GM12878 (cell line): ENCODE measurements at regions not wholly inside any gene's neighbourhood (a gene's known extent, or its start where the extent isn't known, plus 50 kb on each side); places are given as distances from the start of the nearest gene placed in this dataset.

Experiments
- ATAC-seq: fragments of 200-7000 bp; cut with Tn5 transposase; 3 replicates; pipeline ENCODE4 v1.9.1; 2020; ENCODE audit warnings: mild to moderate bottlenecking, moderate library complexity
- BruUV-seq: library from RNA; stranded (reverse); fragments of 400-500 nt; replicated peaks from 2 replicates; lab custom pipeline; 2021; lab: Mats Ljungman, UMichigan
- CTCF ChIA-PET: fragments of 300-600 bp; sonication (Branson Sonifier 250); formaldehyde crosslinking; extraction: SDS; loops from one replicate; lab custom pipeline; 2021; ENCODE audit warnings: inconsistent platforms; lab: Yijun Ruan, JAX
- POLR2A ChIA-PET: fragments of 350-600 bp; formaldehyde crosslinking; extraction: SDS; loops from one replicate; lab custom pipeline; 2021; ENCODE audit warnings: inconsistent platforms; lab: Charles Lee
- RAD21 ChIA-PET: fragments of 300-600 bp; sonication (Branson Sonifier 250); formaldehyde crosslinking; loops from one replicate; lab custom pipeline; 2023; ENCODE audit warnings: antibody characterized with exemption; ENCODE audit not compliant: unreplicated experiment; lab: Charles Lee
- SMC1A ChIA-PET: fragments of 300-600 bp; sonication (Branson Sonifier 250); formaldehyde crosslinking; loops from one replicate; lab custom pipeline; 2023; ENCODE audit not compliant: unreplicated experiment, uncharacterized antibody; lab: Charles Lee
- DNase-seq: peaks from one replicate; pipeline ENCODE4 v3.0.0-alpha.2; 2011; ENCODE audit warnings: low read depth, low spot score
- FAIRE-seq: peaks from 3 replicates; lab custom pipeline; 2011; peaks lifted over from hg19 to GRCh38; lab: Jason Lieb, UNC
- H2AFZ ChIP-seq: 2 replicates; pipeline ENCODE4 v1.6.0; 2011; ENCODE audit warnings: low read depth, low read length, control low read depth; ENCODE audit not compliant: control insufficient read depth
- H3K27ac ChIP-seq: 2 replicates; pipeline ENCODE4 v1.5.1; 2011; ENCODE audit warnings: control low read depth; ENCODE audit not compliant: control insufficient read depth, insufficient read depth
- H3K27me3 ChIP-seq, 2 experiments: replicated peaks in 1 of 2; 2 replicates each; pipeline versions ENCODE4 v1.6.0 to v1.6.1; 2011; ENCODE audit warnings: low read length in 1 of 2; ENCODE audit not compliant: control insufficient read depth in 2 of 2, insufficient read depth in 2 of 2
- H3K36me3 ChIP-seq, 2 experiments: 2 replicates each; pipeline ENCODE4 v1.5.1; 2011; ENCODE audit warnings: low read length in 1 of 2; ENCODE audit not compliant: control insufficient read depth in 2 of 2, insufficient read depth in 2 of 2
- H3K4me1 ChIP-seq: 2 replicates; pipeline ENCODE4 v1.6.1; 2011; ENCODE audit warnings: mild to moderate bottlenecking, low read length, moderate library complexity, mixed read lengths; ENCODE audit not compliant: control insufficient read depth, insufficient read depth
- H3K4me2 ChIP-seq: 2 replicates; pipeline ENCODE4 v1.6.0; 2011; ENCODE audit warnings: control low read depth; ENCODE audit not compliant: control insufficient read depth, insufficient read depth
- H3K4me3 ChIP-seq: fragments of 200-600 bp; sonication (generic); 2 replicates; pipeline ENCODE4 v1.5.1; 2016
- H3K79me2 ChIP-seq: 2 replicates; pipeline ENCODE4 v1.6.0; 2011; ENCODE audit warnings: low read length; ENCODE audit not compliant: control insufficient read depth, insufficient read depth
- H3K9ac ChIP-seq: 2 replicates; pipeline ENCODE4 v1.8.0; 2011; ENCODE audit warnings: low read length, control low read depth, mixed read lengths; ENCODE audit not compliant: control insufficient read depth, insufficient read depth
- H3K9me3 ChIP-seq: replicated peaks from 3 replicates; pipeline ENCODE4 v1.5.1; 2011; ENCODE audit warnings: mild to moderate bottlenecking, low read length; ENCODE audit not compliant: control insufficient read depth, insufficient read depth
- H4K20me1 ChIP-seq: 2 replicates; pipeline ENCODE4 v1.6.0; 2011; ENCODE audit not compliant: control insufficient read depth, insufficient read depth
- SMAD1 ChIP-seq: fragments of 450-650 bp; IDR thresholded peaks from 2 replicates; pipeline ENCODE4 v1.6.1; 2018; ENCODE audit warnings: mild to moderate bottlenecking, low read depth; ENCODE audit not compliant: partially characterized antibody
- SPI1 ChIP-seq: IDR thresholded peaks from 2 replicates; pipeline ENCODE4 v1.6.1; 2011; ENCODE audit warnings: low read depth, mild to moderate bottlenecking, low read length, moderate library complexity, borderline replicate concordance; ENCODE audit not compliant: insufficient read depth
- WGBS: methylation state at CpG from one replicate; pipeline ENCODE4 v1.1.6; 2016; ENCODE audit warnings: low lambda C conversion rate; ENCODE audit not compliant: insufficient replicate concordance, insufficient coverage; ENCODE audit errors: missing lambda C conversion rate; 5-methylcytosine and 5-hydroxymethylcytosine counted together
- in situ Hi-C: fragments of 300-500 bp; cut with MboI; formaldehyde crosslinking; loops from 9 replicates; pipeline ENCODE4 v1.14.3; 2018; ENCODE audit warnings: mixed read lengths
- intact Hi-C: fragments of 100-400 bp; cut with micrococcal nuclease; formaldehyde crosslinking; loops from one replicate; pipeline ENCODE4 v1.14.2; 2022; ENCODE audit not compliant: unreplicated experiment
- TF ChIP-seq, protein P1 (sequence below): IDR thresholded peaks from 2 replicates; pipeline ENCODE4 v1.6.1; 2012; ENCODE audit warnings: mild to moderate bottlenecking, low read depth, low read length
- TF ChIP-seq, protein P2 (sequence below): fragments of 450-650 bp; IDR thresholded peaks from 2 replicates; pipeline ENCODE4 v1.6.1; 2017; ENCODE audit warnings: mild to moderate bottlenecking, moderate library complexity
- TF ChIP-seq, protein P3 (sequence below): fragments of 450-650 bp; IDR thresholded peaks from 2 replicates; pipeline ENCODE4 v1.6.1; 2018; ENCODE audit warnings: mild to moderate bottlenecking, low read depth, moderate library complexity; ENCODE audit not compliant: partially characterized antibody
- TF ChIP-seq, protein P4 (sequence below): fragments of 450-650 bp; IDR thresholded peaks from 2 replicates; pipeline ENCODE4 v1.6.1; 2016; ENCODE audit warnings: mild to moderate bottlenecking
- TF ChIP-seq, protein P5 (sequence below): fragments of 450-650 bp; IDR thresholded peaks from 2 replicates; pipeline ENCODE4 v1.6.1; 2017; ENCODE audit warnings: mild to moderate bottlenecking, low read depth, inconsistent platforms; ENCODE audit not compliant: poor library complexity, severe bottlenecking

DNA sequence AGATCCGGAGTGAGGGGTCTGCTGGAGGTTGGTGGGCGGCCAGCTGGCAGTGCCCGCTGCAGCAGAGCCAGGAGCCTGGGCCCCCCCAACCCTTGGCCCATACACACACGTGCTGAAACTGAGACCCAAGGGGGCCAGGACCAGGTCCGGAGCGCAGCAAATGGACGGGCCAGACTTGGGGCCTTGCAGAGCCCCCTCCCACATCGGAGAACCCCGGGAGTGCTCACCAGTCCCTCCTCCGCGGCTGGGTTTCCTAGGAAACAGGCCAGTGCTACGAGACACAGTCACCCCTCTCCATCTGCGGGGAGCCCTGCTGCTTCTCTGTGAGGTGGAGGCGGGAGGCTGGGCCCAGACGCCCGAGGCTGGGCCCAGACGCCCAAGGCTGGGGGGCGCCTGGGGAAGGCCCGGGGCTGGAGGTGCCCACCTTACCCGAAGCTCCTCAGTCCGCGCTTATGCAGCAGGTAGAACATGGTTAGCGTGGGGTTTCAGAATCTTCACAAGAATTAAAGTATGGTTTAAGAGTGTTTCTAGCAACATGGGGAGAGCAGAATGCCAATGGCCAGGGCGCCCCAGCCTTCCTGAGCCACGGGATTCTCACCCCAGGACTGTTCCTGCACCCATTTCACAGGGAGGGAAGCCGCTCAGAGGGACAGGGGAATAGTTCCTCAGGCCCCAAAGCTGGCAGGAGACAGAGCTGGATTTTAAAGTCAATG lies 135.0 kb upstream of the PRR20G start:
- no peaks in the 10 kb centered on the region for H3K36me3 ChIP-seq
- ChIA-PET SMC1A (no interaction called here), POLR2A (no interaction called here), CTCF (interaction anchor here (1.5 kb wide), 1 partner anchor 9 kb away, joined by 3 read pairs; no protein-coding TSS in a partner anchor), RAD21 (no interaction called here)
- in situ Hi-C loops, result no loop called here
- no peaks in the 10 kb centered on the region for H3K9me3 ChIP-seq
- ATAC-seq (no peak), FAIRE-seq (no peak), DNase-seq (no peak)
- H3K27me3 ChIP-seq, result peaks cover 7 to 8% of the 10 kb centered on the region in 2 experiments; a peak in 3 of 4 replicates
- no peaks in the 10 kb centered on the region; the same call in 1 of the 2 replicates for H4K20me1 ChIP-seq
- no peak overlapping the region for H3K4me2 ChIP-seq
- H3K9ac ChIP-seq, result no peak overlapping the region
- no peaks in the 10 kb centered on the region for H3K79me2 ChIP-seq
- H3K4me3 ChIP-seq, result no peak overlapping the region
- H3K4me1 ChIP-seq, result no peaks in the 10 kb centered on the region
- H3K27ac ChIP-seq, result no peak overlapping the region
- BruUV-seq, result no TSS peak
- intact Hi-C loops, result no loop called here
- WGBS, result 23% methylated on average over 26 of the region's 26 CpGs
- H2AFZ ChIP-seq, result no peak overlapping the region
- TF ChIP-seq, protein P1, sequence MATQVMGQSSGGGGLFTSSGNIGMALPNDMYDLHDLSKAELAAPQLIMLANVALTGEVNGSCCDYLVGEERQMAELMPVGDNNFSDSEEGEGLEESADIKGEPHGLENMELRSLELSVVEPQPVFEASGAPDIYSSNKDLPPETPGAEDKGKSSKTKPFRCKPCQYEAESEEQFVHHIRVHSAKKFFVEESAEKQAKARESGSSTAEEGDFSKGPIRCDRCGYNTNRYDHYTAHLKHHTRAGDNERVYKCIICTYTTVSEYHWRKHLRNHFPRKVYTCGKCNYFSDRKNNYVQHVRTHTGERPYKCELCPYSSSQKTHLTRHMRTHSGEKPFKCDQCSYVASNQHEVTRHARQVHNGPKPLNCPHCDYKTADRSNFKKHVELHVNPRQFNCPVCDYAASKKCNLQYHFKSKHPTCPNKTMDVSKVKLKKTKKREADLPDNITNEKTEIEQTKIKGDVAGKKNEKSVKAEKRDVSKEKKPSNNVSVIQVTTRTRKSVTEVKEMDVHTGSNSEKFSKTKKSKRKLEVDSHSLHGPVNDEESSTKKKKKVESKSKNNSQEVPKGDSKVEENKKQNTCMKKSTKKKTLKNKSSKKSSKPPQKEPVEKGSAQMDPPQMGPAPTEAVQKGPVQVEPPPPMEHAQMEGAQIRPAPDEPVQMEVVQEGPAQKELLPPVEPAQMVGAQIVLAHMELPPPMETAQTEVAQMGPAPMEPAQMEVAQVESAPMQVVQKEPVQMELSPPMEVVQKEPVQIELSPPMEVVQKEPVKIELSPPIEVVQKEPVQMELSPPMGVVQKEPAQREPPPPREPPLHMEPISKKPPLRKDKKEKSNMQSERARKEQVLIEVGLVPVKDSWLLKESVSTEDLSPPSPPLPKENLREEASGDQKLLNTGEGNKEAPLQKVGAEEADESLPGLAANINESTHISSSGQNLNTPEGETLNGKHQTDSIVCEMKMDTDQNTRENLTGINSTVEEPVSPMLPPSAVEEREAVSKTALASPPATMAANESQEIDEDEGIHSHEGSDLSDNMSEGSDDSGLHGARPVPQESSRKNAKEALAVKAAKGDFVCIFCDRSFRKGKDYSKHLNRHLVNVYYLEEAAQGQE, result no peak
- TF ChIP-seq, protein P2, sequence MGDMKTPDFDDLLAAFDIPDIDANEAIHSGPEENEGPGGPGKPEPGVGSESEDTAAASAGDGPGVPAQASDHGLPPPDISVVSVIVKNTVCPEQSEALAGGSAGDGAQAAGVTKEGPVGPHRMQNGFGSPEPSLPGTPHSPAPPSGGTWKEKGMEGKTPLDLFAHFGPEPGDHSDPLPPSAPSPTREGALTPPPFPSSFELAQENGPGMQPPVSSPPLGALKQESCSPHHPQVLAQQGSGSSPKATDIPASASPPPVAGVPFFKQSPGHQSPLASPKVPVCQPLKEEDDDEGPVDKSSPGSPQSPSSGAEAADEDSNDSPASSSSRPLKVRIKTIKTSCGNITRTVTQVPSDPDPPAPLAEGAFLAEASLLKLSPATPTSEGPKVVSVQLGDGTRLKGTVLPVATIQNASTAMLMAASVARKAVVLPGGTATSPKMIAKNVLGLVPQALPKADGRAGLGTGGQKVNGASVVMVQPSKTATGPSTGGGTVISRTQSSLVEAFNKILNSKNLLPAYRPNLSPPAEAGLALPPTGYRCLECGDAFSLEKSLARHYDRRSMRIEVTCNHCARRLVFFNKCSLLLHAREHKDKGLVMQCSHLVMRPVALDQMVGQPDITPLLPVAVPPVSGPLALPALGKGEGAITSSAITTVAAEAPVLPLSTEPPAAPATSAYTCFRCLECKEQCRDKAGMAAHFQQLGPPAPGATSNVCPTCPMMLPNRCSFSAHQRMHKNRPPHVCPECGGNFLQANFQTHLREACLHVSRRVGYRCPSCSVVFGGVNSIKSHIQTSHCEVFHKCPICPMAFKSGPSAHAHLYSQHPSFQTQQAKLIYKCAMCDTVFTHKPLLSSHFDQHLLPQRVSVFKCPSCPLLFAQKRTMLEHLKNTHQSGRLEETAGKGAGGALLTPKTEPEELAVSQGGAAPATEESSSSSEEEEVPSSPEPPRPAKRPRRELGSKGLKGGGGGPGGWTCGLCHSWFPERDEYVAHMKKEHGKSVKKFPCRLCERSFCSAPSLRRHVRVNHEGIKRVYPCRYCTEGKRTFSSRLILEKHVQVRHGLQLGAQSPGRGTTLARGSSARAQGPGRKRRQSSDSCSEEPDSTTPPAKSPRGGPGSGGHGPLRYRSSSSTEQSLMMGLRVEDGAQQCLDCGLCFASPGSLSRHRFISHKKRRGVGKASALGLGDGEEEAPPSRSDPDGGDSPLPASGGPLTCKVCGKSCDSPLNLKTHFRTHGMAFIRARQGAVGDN, result no peak
- TF ChIP-seq, protein P3, sequence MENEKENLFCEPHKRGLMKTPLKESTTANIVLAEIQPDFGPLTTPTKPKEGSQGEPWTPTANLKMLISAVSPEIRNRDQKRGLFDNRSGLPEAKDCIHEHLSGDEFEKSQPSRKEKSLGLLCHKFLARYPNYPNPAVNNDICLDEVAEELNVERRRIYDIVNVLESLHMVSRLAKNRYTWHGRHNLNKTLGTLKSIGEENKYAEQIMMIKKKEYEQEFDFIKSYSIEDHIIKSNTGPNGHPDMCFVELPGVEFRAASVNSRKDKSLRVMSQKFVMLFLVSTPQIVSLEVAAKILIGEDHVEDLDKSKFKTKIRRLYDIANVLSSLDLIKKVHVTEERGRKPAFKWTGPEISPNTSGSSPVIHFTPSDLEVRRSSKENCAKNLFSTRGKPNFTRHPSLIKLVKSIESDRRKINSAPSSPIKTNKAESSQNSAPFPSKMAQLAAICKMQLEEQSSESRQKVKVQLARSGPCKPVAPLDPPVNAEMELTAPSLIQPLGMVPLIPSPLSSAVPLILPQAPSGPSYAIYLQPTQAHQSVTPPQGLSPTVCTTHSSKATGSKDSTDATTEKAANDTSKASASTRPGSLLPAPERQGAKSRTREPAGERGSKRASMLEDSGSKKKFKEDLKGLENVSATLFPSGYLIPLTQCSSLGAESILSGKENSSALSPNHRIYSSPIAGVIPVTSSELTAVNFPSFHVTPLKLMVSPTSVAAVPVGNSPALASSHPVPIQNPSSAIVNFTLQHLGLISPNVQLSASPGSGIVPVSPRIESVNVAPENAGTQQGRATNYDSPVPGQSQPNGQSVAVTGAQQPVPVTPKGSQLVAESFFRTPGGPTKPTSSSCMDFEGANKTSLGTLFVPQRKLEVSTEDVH, result no peak
- TF ChIP-seq SPI1, result no peak
- TF ChIP-seq, protein P4, sequence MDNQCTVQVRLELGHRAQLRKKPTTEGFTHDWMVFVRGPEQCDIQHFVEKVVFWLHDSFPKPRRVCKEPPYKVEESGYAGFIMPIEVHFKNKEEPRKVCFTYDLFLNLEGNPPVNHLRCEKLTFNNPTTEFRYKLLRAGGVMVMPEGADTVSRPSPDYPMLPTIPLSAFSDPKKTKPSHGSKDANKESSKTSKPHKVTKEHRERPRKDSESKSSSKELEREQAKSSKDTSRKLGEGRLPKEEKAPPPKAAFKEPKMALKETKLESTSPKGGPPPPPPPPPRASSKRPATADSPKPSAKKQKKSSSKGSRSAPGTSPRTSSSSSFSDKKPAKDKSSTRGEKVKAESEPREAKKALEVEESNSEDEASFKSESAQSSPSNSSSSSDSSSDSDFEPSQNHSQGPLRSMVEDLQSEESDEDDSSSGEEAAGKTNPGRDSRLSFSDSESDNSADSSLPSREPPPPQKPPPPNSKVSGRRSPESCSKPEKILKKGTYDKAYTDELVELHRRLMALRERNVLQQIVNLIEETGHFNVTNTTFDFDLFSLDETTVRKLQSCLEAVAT, result no peak
- TF ChIP-seq, protein P5, sequence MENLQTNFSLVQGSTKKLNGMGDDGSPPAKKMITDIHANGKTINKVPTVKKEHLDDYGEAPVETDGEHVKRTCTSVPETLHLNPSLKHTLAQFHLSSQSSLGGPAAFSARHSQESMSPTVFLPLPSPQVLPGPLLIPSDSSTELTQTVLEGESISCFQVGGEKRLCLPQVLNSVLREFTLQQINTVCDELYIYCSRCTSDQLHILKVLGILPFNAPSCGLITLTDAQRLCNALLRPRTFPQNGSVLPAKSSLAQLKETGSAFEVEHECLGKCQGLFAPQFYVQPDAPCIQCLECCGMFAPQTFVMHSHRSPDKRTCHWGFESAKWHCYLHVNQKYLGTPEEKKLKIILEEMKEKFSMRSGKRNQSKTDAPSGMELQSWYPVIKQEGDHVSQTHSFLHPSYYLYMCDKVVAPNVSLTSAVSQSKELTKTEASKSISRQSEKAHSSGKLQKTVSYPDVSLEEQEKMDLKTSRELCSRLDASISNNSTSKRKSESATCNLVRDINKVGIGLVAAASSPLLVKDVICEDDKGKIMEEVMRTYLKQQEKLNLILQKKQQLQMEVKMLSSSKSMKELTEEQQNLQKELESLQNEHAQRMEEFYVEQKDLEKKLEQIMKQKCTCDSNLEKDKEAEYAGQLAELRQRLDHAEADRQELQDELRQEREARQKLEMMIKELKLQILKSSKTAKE, result no peak
- no peak for TF ChIP-seq SMAD1
